Body of pancreas (tissue), 4 donors: ENCODE measurements at regions not wholly inside any gene's neighbourhood (a gene's known extent, or its start where the extent isn't known, plus 50 kb on each side); places are given as distances from the start of the nearest gene placed in this dataset.

Experiments used
- ATAC-seq: fragments of 150-250 bp; one replicate; pipeline ENCODE4 v1.9.1; 2016
- DNase-seq, 4 donors: peaks; one replicate each; pipeline ENCODE4 v3.0.0-alpha.2; 2019
- H3K27ac ChIP-seq, 4 donors: fragments of 200-600 bp; sonication (generic); 1 replicate in 3 of 4; 2 replicates in 1 of 4; pipeline versions ENCODE4 v1.5.1 to v1.6.1; 2016 to 2019; ENCODE audit warnings: mild to moderate bottlenecking in 1 of 4, mixed read lengths in 1 of 4, moderate library complexity in 1 of 4
- H3K27me3 ChIP-seq, 2 donors: fragments of 200-600 bp; sonication (generic); one replicate each; pipeline ENCODE4 v1.6.0; 2016; ENCODE audit warnings: mild to moderate bottlenecking in 1 of 2
- H3K36me3 ChIP-seq, 2 donors: fragments of 200-600 bp; sonication (generic); replicated peaks in 1 of 2; 2 replicates each; pipeline ENCODE4 v1.5.1; 2016; ENCODE audit warnings: low read depth in 2 of 2; ENCODE audit not compliant: insufficient read depth in 1 of 2
- H3K4me1 ChIP-seq: fragments of 200-600 bp; sonication (generic); one replicate; pipeline ENCODE4 v1.6.0; 2016
- H3K4me3 ChIP-seq, 2 donors: fragments of 200-600 bp; sonication (generic); 1 replicate in 1 of 2; 2 replicates in 1 of 2; pipeline ENCODE4 v1.5.1; 2016 to 2019
- H3K9me3 ChIP-seq, 3 donors: fragments of 200-600 bp; sonication (generic); 1 replicate in 2 of 3; 2 replicates in 1 of 3; pipeline ENCODE4 v1.5.1; 2016
- CTCF ChIP-seq, 7 experiments: fragments of 450-650 bp in 4 of 7; fragments of 200-600 bp in 3 of 7; sonication (generic) in 3 of 7; IDR thresholded peaks; one replicate each; pipeline ENCODE4 v1.5.1; 2016 to 2019; ENCODE audit warnings: antibody characterized with exemption in 7 of 7
- POLR2A ChIP-seq, 3 donors: fragments of 450-650 bp; IDR thresholded peaks; one replicate each; pipeline ENCODE4 v1.6.1; 2016; ENCODE audit warnings: antibody characterized with exemption in 3 of 3, mild to moderate bottlenecking in 2 of 3
- WGBS, 2 donors: methylation state at CpG; one replicate each; pipeline ENCODE4 v1.1.5; 2017; 5-methylcytosine and 5-hydroxymethylcytosine counted together
- intact Hi-C: fragments of 100-400 bp; cut with DNase I; formaldehyde crosslinking; loops from one replicate; pipeline ENCODE4 v1.15.1; 2023

GRCh38 chr2:168338292-168338691, 90.9 kb upstream of the STK39 start:
- no peaks in the 10 kb centered on the region for H3K9me3 ChIP-seq
- TF ChIP-seq CTCF (IDR thresholded peaks at IDR 0.05) (no peak), POLR2A (IDR thresholded peaks at IDR 0.05) (no peak)
- no peak for DNase-seq
- no peaks in the 10 kb centered on the region for H3K36me3 ChIP-seq
- peak overlapping the region in 2 of 4 donors; percentile 42 to 44 for H3K27ac ChIP-seq
- 23 to 28% methylated on average over 3 of the region's 3 CpGs for WGBS, 2 donors
- no peaks in the 10 kb centered on the region for H3K27me3 ChIP-seq
- peaks cover 17% of the 10 kb centered on the region for H3K4me1 ChIP-seq
- H3K4me3 ChIP-seq = no peak overlapping the region
- no peak for ATAC-seq
- intact Hi-C loops = no loop called here

GRCh38 chr2:168338803-168339437, 91.5 kb upstream of the STK39 start:
- Histone ChIP-seq H3K4me1 (peaks cover 17% of the 10 kb centered on the region), H3K9me3 (no peaks in the 10 kb centered on the region), H3K4me3 (no peak overlapping the region), H3K36me3 (no peaks in the 10 kb centered on the region), H3K27ac (peak overlapping the region in 1 of 4 donors; percentile 44), H3K27me3 (no peaks in the 10 kb centered on the region)
- 0% methylated on average over 1 of the region's 1 CpG for WGBS, 2 donors
- peak in 1 of 4 donors; percentile 16 for DNase-seq
- no peak for TF ChIP-seq POLR2A (IDR thresholded peaks at IDR 0.05)
- no peak for TF ChIP-seq CTCF (IDR thresholded peaks at IDR 0.05)
- intact Hi-C loops = no loop called here
- ATAC-seq = peak; percentile 31

GRCh38 chr2:168340931-168341330, 93.5 kb upstream of the STK39 start:
- 92 to 95% methylated on average over 5 of the region's 5 CpGs for WGBS, 2 donors
- ATAC-seq (no peak), DNase-seq (no peak)
- Histone ChIP-seq H3K27me3 (no peaks in the 10 kb centered on the region), H3K36me3 (no peaks in the 10 kb centered on the region), H3K4me1 (peaks cover 17% of the 10 kb centered on the region), H3K9me3 (no peaks in the 10 kb centered on the region), H3K4me3 (no peak overlapping the region), H3K27ac (no peak overlapping the region)
- intact Hi-C loops = loop anchor here (10.0 kb wide), 2 partner anchors 414 to 584 kb away; no protein-coding TSS in a partner anchor
- no peak for TF ChIP-seq CTCF (IDR thresholded peaks at IDR 0.05)
- no peak for TF ChIP-seq POLR2A (IDR thresholded peaks at IDR 0.05)

GRCh38 chr2:168343586-168343985, 96.2 kb upstream of the STK39 start:
- intact Hi-C loops = loop anchor here (10.0 kb wide), 2 partner anchors 411 to 581 kb away; no protein-coding TSS in a partner anchor
- 82 to 87% methylated on average over 5 of the region's 5 CpGs for WGBS, 2 donors
- H3K27me3 ChIP-seq = no peaks in the 10 kb centered on the region
- peaks cover 15% of the 10 kb centered on the region for H3K4me1 ChIP-seq
- no peak for DNase-seq
- no peak for ATAC-seq
- H3K27ac ChIP-seq = no peak overlapping the region
- TF ChIP-seq CTCF (IDR thresholded peaks at IDR 0.05) = no peak
- TF ChIP-seq POLR2A (IDR thresholded peaks at IDR 0.05) = no peak
- no peak overlapping the region for H3K4me3 ChIP-seq
- H3K36me3 ChIP-seq = no peaks in the 10 kb centered on the region
- H3K9me3 ChIP-seq = no peaks in the 10 kb centered on the region

- Histone ChIP-seq H3K27ac (no peak overlapping the region), H3K9me3 (no peaks in the 10 kb centered on the region), H3K27me3 (no peaks in the 10 kb centered on the region), H3K4me3 (no peak overlapping the region), H3K4me1 (peaks cover 9% of the 10 kb centered on the region), H3K36me3 (no peaks in the 10 kb centered on the region)
- ATAC-seq = no peak
- no peak for TF ChIP-seq POLR2A (IDR thresholded peaks at IDR 0.05)
- TF ChIP-seq CTCF (IDR thresholded peaks at IDR 0.05) = no peak
- intact Hi-C loops = loop anchor here (10.0 kb wide), 2 partner anchors 410 to 580 kb away; no protein-coding TSS in a partner anchor
- WGBS, 2 donors = 80 to 87% methylated on average over 5 of the region's 5 CpGs
- no peak for DNase-seq
Measured at GRCh38 chr2:168344706-168345105, 97.3 kb upstream of the STK39 start.
